NCI-H524 (cell line): ENCODE measurements at regions not wholly inside any gene's neighbourhood (a gene's known extent, or its start where the extent isn't known, plus 50 kb on each side); places are given as distances from the start of the nearest gene placed in this dataset.

Experiments
- DNase-seq, 2 experiments: peaks; one replicate each; lab custom pipeline; 2025; lab: John Stamatoyannopoulos, UW

DNA sequence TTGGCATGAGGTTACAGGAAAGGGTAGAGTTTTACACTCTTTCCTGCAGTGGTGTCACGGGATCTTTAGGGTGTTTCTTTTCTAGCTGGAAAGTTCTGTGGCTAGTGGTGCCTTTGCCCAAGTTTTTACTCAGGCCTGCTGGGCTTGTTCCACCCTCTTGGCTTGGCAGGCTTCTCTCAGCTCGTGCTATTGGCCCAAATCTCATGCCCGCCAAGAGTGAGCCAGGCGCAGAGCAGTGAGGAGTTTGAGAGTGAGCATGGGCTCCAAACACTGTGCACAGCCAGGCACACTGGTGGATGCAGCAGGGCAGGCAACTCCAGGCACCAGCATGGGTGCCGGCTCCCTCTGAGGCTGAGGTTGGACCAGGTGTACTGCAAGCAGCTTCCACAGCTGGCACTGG lies 206.5 kb downstream of the SAMD5 start:
- DNase-seq, result no peak

DNA sequence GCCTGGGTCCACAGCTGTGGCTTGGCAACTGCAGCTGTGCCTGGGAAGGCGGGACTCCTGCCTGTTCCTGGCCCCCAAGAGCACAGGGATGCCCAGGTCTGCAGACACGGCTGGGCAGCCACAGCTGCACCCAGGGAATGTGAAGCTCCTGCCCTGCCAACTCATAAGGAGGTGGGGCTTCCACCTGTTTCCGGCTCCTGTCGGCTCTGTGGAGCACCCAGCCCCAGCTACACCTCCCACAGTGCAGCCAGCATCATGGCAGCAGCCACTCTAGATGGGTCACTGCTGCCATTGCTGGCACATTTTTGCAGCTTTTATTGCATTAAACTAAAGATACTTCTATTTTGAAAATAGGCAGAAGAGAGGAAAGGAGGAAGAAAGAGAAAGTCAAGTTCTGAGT lies 207.9 kb downstream of the SAMD5 start:
- DNase-seq, result no peak

DNA sequence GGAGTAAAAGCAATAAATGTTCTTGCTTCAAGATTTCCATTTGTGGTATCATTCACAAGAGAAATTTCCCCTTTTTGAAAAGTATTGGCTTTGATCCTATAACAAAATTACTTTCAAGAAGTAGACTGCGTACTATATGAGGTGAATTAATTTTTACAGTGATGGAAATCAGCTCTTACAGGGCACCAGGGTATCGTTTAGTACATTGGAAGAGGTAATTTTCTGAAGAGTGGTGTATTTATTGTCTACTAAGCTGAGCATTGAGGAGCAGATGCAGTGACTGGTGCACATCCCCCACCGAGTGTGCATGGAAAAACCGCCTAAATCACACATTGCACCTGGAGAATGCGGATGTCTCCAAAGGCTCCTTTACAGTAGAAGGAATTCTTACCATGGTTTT lies 209.5 kb downstream of the SAMD5 start:
- DNase-seq, result peak in 1 of 2 experiments; percentile 21

DNA sequence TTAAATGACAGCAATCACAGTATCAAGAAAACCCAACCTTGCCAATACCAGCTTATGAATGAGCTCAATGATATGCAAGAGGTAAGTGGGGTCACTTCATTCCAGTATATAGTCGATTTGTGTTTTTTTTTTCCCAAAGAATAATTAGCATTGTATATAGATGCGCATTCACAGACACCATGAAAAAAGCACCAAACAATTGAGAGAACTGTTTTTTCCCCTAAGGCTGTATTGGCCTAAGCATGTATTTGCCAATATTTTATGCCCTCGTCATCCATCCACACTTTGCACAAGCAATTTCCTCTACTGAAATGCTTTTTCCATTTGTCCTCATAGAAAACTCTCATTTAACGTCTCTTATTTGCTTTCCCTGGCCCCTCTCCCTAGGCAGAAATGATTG lies 213.7 kb downstream of the SAMD5 start:
- no peak for DNase-seq

DNA sequence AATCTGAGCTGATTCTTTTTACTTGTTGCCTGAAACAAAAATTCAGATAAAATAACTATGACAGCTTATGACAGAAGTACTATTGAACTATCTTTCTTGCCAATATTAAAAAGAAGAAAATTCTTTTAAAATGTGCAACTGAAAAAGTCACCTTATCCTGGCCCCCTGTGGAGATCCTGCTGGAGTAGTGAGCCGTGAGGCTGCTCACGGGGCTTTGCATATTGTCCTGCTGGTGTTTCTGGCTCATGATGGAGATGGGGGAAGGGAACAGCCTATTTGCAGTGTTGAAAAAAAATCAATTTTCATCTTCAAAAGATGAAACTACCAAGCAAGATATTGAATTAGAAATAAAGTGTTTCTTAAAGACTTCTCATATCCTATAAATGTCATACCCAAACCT lies 216.0 kb downstream of the SAMD5 start:
- peak; percentile 32 to 65 for DNase-seq

DNA sequence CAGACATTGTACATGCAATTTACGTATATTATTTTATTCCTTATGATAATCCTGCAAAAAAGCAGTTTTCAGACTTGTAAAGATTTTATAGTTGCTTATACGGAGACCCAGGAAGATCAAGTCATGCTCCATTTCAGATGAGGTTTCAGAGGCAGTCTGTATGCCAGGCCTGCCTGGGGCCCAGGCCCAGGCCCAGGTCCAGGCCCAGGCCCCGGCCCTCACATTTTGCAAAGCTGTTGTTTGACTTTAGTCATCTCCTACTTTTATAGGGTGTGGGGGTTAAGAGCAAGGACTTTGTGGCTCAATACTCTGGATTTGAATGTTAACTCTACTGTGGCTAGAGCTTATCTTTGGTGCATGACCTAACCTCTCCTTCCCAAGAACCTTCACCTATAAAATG lies 217.9 kb downstream of the SAMD5 start:
- no peak for DNase-seq

DNA sequence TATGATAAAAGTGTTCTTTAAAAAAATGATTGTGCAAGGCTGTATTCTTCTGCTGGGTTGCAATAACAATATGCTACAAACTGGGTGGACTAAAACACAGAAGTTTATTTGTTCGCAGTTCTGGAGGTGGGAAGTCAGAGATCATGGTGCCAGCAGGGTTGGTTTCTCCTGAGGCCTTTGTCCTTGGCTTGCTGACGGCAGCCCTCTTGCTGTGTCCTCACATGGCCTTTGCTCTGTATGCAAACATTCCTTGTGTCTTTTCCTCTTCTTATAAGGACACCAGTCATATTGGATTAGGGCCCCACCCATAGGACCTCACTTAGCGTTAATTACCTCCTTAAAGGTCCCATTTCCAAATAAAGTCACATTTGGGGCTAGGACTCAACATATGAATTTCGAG lies 220.4 kb downstream of the SAMD5 start:
- no peak for DNase-seq

DNA sequence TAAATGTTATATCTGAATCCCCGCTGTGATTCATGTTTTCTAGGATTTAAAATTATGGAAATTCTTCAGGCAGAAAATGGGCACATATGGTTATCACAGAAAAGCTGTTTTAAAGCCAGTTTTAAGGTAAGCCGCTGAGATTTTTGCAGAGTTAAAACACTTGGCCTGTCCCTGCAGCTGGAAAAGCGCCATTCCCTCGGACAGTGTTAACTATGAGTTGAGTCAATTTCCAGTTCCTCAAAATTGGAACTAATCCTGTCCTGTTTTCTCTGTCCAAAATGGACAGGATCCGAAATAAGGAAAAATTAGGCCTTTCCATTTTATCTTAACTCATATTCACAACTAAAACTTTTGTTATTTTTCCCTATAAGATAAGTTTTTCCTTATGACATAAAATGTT lies 225.2 kb downstream of the SAMD5 start:
- DNase-seq, result no peak

DNA sequence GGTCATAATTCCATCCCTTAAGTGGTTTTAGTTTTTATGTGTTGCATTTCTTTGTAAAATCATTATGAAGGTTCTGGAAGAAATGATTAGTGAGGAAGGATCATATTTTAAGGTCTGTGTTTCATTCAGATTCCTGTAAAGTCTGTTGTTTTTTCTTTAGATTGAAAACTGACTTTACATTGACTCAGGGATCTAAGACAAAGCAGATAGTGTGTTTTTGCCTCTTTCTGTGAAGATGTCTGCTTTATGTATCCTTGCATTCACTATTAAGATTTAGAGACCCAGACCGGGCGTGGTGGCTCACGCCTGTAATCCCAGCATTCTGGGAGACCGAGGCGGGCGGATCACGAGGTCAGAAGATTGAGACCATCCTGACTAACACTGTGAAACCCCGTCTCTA lies 225.7 kb downstream of the SAMD5 start:
- no peak for DNase-seq

DNA sequence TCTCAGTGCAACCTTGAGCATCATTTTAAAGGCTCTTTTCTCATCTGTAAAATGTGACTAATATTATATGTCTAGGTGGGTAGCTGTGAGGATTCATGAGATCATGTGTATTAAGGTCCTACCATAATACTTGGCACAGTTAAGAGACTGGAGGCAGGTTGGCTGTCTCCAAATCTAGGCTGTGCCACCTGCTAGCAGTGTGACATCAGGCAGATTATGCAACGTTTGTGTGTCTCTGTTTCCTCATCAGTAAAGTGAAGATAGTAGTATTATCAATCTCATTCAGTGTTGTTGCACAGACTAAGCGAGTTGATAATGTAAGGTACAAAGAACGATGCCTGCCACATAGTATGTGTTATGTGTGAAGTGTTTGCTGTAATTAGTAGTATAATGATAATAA lies 227.4 kb downstream of the SAMD5 start:
- peak in 1 of 2 experiments; percentile 10 for DNase-seq

DNA sequence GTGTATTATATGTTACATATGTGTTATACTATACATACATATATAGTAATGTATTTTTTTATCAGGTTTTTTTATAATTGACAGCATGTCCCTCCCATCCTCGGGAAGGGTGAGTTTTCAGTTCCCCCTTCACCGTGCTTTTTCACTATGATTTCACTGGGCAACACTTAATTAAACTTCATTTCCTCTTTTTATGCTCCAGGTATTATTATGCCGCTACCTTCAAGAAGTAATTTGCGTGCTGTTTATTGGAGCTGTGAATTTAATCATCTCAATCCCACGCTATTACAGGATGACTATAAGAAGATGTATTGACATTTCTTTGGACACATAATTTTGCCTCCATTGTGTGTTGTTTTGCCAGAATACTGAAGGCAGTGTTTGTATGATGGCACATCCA lies 228.6 kb downstream of the SAMD5 start:
- no peak for DNase-seq

DNA sequence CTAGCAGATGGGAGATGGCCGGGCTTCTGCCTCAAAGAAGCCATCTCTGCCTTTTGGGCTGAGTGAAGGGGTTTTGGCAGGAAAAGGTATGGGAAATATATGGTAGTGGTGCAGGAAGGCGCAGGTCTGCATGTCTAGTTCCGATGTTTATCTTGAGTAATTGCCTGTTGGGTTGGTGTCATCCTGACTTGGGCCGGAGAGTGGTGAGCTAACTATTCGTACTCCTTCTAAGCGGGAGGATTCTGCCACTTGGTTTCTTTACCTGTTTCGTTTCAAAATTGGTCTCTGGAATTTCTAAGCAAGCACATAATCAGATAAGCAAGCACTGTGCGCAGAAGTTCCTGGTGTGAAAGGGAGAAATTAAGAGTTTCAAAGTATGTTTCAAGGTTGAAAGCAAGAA lies 229.6 kb downstream of the SAMD5 start:
- no peak for DNase-seq

DNA sequence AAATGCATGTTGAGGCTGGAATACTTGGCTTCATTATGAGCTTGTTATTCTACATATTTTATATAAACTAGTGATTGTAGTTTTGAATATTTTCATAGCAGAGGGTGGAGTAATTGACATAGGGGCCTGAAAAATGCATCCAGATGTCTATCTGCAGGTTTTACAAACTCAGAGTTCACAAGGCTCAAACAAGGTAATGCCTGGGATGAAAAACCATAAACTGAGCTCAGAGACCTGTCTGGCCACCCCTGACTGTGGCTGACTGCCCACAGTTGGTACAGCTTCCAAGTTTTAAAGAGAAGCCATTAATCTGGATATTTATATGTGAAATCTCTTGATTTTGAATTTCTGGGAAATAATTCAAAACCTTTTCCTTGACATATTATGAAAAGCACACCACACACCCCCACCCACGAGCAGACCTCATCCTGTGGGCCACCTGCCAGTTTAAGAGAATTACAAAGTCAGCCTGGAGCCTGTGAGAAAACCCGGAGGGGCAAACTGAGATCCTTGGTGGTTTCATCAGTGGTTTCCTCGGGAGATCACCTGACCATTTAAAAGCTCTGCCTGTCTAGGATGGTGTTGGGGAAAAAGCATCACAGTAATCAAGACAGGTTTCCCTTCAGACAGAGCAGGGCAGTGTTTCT lies 230.1 kb downstream of the SAMD5 start:
- peak in 1 of 2 experiments; percentile 24 for DNase-seq

DNA sequence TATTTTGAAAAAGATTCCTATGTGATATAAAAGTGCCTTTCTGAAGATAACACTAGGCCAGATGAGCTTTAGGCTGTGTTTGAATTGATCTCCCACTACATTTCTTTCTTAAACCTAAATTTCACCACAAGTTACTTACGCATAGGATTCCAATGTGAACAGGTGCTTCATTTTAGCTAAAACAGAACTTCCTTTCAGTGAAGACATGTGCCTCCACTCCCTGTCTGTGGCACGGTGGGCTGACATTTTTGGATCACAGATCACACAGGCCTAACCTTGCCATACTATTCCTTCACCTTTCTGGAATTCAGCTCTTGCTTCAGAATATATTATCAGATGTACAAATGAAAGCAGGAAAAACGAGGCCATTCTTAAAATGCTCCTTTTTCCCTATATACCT lies 231.8 kb downstream of the SAMD5 start:
- DNase-seq, result no peak

DNA sequence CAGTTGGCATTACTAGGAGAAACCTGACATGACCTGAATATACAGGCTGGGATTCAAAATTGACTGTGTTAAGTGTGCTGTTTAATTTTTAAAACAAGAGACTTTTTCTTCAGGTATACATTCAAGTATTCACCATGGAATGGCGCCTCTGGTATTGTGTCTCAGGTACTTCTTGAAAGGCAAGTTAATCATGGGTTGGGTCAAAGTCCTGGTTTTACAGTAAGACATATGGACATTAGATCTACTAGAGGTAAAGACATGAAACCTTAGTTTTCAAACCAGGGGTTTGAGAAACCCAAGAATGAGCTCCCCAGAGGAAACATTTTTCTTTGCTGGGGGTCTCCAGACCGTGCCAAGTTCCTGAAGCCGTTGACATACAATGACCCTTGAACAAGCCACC lies 232.4 kb downstream of the SAMD5 start:
- DNase-seq, result no peak

DNA sequence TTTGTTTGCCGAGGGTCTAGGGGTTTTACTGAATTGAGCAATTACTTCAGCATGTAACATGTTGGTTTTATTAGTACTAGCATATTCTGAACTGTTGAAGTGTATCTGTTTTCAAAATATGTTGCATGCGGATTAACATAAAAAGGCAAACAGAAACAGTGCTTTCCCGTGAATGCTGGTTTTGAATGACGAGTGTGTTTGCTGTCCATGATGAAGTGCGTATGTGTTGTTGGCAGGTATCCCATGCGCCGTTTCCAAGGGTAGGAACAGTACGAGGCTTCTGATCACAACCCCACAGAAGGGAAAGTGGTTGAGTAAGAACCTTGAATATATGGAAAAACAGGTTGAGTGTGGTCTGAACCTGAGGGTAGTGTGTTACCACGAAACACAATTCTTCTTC lies 232.9 kb downstream of the SAMD5 start:
- no peak for DNase-seq

DNA sequence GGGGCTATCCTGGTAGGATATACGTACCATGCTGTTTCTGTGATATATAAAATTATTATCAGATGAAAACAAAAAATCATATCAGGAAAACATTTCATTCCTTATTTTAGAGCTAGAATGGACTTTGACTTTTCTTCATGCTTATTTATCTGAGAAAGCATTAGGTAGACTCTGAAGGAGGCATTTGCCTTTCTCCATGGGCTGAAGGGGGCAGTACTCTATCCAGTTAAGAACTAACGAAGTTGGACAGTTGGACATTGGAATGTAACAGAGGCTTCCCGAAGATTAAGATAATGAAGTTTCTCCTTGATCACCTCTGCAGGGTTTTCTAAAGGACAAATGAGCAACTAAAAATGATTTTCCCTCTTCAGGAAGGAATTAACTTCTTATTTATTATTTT lies 233.9 kb downstream of the SAMD5 start:
- peak in 1 of 2 experiments; percentile 33 for DNase-seq

DNA sequence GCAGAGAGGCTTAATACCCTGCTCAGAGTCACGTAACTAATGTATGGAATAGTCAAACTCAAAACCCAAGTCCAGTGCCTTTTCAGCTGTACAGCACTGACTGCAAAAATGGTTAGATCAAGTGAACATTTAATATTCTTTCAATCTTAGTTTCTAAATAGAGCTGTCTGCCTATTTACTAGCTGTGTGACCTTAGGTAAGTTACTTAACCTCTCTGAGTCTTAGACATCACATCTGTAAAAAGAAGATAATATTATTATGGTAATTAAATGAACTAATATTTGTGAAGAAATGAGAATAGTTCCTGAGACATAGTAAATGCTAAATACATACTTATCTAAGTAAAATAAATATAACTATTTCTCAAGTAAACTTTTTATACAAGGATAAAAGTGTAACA lies 235.5 kb downstream of the SAMD5 start:
- no peak for DNase-seq

DNA sequence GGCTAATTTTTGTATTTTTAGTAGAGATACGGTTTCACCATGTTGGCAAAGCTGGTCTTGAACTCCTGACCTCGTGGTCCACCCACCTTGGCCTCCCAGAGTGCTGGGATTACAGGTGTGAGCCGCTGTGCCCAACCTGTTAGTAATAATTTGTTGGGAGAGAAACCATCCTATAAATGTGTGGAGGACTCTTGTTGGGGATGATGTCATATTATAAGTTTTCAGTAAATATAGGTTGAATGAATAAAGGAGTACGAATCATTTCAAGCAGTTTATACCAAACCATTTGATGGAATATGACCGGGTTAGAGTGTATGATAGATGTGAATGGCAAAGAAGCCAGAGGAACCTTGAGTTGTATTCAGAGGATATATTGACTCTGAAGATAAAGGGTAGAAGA lies 240.8 kb downstream of the SAMD5 start:
- no peak for DNase-seq

DNA sequence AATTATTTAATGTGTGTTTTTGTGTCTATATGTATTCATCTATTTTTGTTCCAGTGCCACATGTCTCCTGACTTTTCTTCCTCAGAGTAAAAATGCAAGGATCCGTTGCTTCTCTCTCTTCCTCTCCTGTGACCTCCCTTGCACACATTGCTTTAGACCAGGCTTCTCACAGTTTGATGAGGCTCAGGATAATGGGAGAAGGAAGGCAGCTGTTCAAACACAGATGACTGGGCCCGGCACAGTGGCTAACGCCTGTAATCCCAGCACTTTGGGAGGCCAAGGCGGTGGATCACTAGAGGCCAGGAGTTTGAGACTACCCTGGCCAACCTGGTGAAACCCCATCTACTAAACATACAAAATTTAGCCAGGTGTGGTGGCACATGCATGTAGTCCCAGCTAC lies 241.9 kb downstream of the SAMD5 start:
- no peak for DNase-seq

DNA sequence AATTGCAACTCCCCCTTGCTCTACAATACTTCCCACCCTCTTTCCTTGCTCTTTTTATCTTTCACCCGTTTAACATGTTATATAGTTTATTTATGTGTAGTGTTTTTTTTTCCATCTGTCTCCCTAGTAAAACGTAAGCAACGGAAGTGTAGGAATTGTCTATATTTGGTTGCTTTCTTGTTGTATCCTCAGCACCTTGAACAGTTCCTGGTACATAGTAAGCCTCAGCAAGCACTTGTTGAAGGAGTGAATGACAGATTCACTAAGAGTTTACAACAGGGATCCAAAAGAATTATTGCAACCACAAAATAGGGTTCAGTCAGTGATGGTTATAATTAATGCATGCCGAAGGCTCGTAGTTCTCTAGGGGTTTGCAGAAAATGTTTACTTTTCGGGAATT lies 242.7 kb downstream of the SAMD5 start:
- DNase-seq, result no peak

DNA sequence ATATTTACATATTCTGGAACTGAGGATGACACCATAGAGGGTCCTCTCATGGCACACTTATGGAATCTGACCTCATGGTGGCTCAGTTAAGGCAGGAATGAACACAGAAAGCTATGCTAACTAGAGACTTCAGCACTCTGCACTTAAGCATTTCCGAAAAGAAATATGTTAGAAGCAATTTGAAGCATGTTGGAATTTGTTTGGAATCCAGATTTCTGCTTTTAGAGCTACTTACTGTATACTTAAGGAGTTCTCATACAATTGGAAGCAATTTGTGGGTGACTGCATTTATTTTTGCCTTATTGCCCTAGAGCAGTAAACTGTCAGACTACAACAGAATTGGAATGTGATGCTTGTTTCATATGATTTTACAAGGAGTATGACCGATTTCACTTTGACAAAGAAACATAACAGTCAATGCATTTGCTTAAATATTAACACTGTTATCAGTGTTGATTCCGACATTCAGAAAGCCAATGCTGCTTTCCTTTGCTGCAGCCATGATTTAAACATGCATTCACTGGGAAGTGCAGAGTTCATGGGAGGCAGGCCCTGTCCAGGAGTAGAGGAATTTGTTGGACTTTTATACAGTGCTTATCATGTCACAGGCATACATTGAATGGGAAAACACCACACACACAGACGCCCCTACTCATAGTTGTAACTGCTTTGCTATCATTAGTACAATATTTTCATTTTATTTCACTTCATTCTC lies 244.4 kb downstream of the SAMD5 start:
- no peak for DNase-seq

DNA sequence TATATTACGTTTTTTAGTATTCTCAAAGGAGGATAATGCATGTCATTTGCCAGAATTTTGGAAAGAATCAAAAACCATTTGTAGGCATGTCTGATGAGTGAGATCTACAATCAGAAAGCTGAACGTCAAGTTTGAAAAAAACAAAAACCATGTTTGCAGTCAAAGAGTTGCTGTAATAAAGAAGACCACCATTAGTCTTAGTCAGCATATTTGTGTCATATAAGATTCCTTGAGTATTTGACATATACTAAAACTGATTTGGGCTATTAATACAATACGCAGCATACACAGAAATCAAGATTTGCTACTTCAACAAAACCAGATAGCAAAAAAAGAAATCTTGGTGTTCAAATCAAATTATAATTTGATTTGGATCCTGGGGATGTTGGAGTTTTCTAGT lies 247.5 kb downstream of the SAMD5 start:
- no peak for DNase-seq

DNA sequence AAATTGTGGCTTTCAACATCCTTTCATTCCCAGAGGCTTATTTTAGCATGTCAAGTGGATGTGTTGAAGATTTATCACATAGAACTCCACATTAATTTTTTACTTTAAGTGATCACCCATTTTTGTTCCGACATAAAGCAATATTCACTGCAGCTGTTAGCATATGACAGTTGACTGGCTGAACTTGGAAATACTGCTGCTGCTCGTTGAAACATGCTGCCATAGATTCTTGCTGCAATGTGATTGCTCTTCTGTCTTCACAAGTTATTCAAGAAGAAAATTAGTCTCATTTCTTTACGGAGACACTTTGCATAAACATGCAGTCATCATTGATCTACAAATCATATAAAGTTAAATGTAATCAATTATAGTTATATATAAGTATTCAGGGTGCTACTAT lies 248.4 kb downstream of the SAMD5 start:
- DNase-seq, result no peak
